Endothelial cell of umbilical vein (primary cell): ENCODE measurements at regions not wholly inside any gene's neighbourhood (a gene's known extent, or its start where the extent isn't known, plus 50 kb on each side); places are given as distances from the start of the nearest gene placed in this dataset.

Experiments
- CTCF ChIP-seq, 2 donors: IDR thresholded peaks; 1 replicate in 1 of 2; 2 replicates in 1 of 2; pipeline ENCODE4 v1.5.1; 2011; ENCODE audit warnings: low read length in 2 of 2, mild to moderate bottlenecking in 2 of 2, moderate library complexity in 2 of 2, control low read depth in 1 of 2, inconsistent platforms in 1 of 2, low read depth in 1 of 2; ENCODE audit not compliant: insufficient read depth in 1 of 2; ENCODE audit errors: extremely low read depth in 1 of 2
- EZH2 ChIP-seq: IDR thresholded peaks from 2 replicates; pipeline ENCODE4 v1.6.1; 2012; ENCODE audit warnings: borderline replicate concordance, low read depth, mild to moderate bottlenecking, moderate library complexity, low read length, inconsistent platforms; ENCODE audit not compliant: severe bottlenecking
- POLR2A ChIP-seq: IDR thresholded peaks from 2 replicates; pipeline ENCODE4 v1.6.1; 2012; ENCODE audit warnings: low read depth, mild to moderate bottlenecking, control low read depth, low read length
- POLR2AphosphoS5 ChIP-seq: IDR thresholded peaks from 2 replicates; pipeline ENCODE4 v1.6.1; 2012; ENCODE audit warnings: low read depth, mild to moderate bottlenecking, control low read depth, low read length, moderate library complexity; ENCODE audit not compliant: insufficient read depth

- TF ChIP-seq CTCF (IDR thresholded peaks at IDR 0.05; ENCODE audit: extremely low read depth in 1 of 2, insufficient read depth in 1 of 2, low read depth in 1 of 2, low read length in 2 of 2): no peak
- TF ChIP-seq POLR2A: no peak
- no peak for TF ChIP-seq EZH2
- TF ChIP-seq POLR2AphosphoS5: no peak
These were observed 180.6 kb upstream of the TMTC4 start for GRCh38 chr13:100855151-100855550.
